Dermis microvascular lymphatic vessel endothelial cell (primary cell): ENCODE measurements at regions not wholly inside any gene's neighbourhood (a gene's known extent, or its start where the extent isn't known, plus 50 kb on each side); places are given as distances from the start of the nearest gene placed in this dataset.
"Not testable (repeated sequence)": the region's sequence is repeated elsewhere in the genome, so short reads cannot be mapped to it uniquely, and the experiment has no call there.

Experiments
- DNase-seq, 2 donors: peaks; one replicate each; pipeline versions ENCODE4 v3.0.0 to v3.0.0-alpha.2; 2010; ENCODE audit warnings: low read depth in 2 of 2

GRCh38 chr4:23028875-23029274 lies 336.1 kb downstream of the GBA3 start:
- no peak for DNase-seq

DNA sequence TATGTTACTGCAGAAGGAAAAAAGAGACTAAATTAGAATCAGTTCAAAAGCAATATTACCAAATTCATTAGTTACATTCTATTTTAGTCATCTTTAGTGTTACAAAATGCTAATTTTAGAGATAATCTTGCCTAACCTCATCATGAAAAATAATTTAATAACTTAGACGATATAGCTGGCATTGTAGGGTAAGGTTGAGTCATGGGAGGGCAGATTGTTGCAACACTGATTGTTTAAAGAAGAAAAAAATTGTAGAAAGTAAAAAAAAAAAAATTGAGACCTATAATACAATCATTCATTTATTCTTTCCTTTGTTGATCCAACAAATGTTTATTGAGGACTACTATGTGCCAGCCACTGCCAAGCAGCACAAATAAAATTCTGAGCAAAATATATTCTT lies 330.9 kb downstream of the GBA3 start:
- no peak for DNase-seq

GRCh38 chr4:23023121-23023520 lies 330.4 kb downstream of the GBA3 start:
- DNase-seq, result no peak

DNA sequence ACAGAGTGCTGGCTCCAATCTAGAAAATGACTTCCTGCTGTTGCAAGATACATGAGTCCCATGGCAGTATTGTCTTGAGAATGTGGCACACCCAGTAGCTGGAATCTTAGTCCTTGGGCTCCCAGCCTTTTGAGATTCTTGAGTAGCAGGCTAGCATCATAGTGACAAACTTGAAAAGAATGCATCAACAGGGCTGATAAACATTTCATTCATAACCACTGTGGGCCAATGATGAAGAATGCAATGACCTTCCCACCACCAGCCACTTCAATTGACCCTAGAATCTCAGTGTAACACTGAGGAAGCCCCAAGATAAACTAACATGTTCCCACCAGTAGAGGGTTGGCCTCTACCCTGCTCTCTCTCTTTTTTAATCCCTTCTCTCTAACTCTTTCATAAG lies 329.3 kb downstream of the GBA3 start:
- DNase-seq, result no peak

DNA sequence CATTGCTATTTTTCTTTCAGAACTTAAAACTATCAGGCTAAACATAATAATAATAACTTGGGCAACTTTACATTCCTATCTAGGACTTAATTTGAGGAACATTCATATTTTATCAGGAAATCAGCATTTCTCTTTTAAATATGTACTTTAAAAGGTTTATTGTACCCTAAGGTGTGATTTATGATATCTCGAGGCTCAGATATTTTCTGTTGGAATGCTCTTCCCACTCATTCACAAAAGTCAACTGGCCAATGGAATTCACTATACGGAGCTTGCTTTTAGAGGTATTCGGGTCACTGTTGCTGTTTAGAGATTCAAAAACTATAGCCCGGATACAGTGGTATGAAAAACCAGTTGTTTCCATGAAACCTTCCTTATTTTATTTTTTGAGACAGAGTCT lies 328.3 kb downstream of the GBA3 start:
- no peak for DNase-seq

GRCh38 chr4:23020399-23020798 lies 327.7 kb downstream of the GBA3 start:
- not testable (repeated sequence) for DNase-seq

- DNase-seq, result no peak
Observed at GRCh38 chr4:23016981-23017380, 324.2 kb downstream of the GBA3 start.

GRCh38 chr4:23015821-23016220 lies 323.1 kb downstream of the GBA3 start:
- no peak for DNase-seq

DNA sequence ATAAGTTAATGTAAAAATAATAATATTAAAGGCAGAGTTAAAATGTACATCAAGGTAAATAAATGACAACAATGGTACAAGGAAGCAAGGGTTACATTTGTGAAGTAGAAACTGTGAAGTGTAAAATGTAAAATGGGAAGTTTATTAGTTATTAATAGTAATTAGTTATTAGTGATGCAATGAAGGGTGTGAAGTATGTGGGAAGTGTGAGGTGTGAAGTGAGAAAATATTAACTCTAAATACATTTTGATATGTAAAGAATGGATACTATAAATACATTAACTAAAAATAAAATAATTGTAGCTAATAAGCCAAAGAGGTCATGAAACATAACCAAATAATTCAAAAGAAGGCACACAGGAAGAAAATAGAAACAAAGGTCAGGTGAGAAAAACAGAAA lies 316.4 kb downstream of the GBA3 start:
- DNase-seq, result no peak

DNA sequence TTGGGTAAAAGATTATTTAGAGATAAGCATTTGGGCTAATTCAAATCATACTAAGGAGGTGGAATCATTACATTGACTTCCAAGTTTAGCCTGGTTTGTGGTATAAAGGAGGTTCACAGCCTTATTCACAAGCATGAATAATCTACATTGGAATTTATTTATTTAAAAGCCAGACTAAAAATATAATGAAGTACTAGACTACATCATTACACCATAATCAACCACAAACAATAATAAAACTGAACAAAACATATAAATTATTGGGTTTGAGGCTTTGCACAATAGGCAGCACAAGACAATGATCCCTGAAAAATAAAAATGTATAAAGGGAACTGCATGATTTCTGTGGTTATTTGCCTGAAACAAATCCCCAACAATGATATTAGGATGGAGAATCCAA lies 314.0 kb downstream of the GBA3 start:
- DNase-seq, result no peak

DNA sequence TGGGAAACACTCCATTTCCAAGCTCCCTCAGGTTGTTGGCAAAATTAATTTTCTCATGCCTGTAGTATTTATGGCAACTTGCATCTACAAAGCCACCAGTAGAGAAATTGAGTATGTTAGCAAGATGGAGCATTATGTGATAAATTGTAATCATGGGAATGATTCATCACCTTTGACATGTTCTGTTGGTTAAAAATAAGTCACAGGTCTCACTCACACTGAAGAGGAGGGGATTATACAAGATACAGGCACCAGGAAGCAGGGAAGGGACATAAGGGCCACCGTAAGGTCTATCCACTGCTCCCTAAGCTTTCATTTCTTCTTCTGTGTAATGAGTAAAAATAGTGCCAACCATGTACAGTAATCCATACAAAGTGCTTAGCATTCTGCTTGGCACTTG lies 313.0 kb downstream of the GBA3 start:
- DNase-seq, result no peak

- no peak for DNase-seq
Observed at GRCh38 chr4:23001478-23001877, 308.7 kb downstream of the GBA3 start.

DNA sequence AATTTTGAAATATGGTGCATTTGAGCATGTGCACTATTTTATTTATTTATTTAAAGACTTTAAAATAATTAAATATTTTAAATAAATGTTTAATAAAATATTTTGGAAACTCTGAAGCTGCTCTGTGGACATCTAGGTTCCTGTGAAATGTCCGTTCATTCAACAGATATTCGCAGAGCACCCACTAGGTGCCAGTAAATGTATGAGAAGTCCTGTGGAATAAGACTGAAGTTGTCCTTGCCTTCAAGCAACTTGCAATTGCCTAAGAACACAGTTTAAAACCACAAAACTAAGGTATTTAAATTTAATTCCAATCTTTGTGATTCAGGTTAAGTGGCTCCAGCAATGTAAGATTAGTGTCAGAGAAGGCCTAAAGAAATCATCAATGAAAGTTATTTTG lies 306.7 kb downstream of the GBA3 start:
- no peak for DNase-seq

- no peak for DNase-seq
Observed at GRCh38 chr4:22997358-22998224, 304.9 kb downstream of the GBA3 start.

GRCh38 chr4:22991576-22991975 lies 298.8 kb downstream of the GBA3 start:
- no peak for DNase-seq

DNA sequence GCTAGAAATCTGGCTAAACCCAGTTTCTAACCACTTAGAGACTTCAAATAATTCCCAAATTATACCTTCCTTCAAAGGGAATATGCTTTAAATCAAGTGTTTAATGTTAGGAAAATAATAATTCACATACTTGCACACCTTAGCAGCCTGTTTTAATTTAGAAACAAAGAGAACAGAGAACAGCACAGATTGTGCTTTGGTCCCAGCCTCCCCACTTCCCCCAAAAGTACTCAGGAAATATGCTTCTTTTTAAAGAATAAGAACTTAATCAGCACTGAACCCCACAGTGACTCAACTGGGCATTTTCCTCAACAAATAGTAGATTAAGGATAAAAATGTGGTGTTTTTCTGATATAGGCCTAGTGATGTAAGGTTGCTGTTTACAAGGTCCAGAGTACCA lies 295.8 kb downstream of the GBA3 start:
- no peak for DNase-seq

DNA sequence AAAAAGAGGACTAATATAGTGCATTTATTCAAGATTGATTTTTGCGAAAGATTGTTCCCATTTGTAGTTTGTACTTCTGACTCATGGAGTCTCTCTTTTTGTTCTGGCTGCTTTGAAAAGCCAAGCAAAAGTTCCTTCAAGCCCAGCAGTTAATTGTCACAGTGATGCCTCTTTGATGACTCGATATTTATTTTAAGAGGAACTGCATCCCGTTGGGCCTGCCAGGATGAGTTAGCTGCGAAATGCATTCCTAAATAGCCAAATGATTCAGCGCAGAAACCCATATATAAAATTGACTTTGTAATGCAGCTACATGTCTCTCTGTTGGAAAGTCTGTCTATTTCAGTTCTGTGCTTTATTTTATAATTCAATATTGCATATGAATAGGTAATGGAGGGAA lies 295.1 kb downstream of the GBA3 start:
- no peak for DNase-seq

DNA sequence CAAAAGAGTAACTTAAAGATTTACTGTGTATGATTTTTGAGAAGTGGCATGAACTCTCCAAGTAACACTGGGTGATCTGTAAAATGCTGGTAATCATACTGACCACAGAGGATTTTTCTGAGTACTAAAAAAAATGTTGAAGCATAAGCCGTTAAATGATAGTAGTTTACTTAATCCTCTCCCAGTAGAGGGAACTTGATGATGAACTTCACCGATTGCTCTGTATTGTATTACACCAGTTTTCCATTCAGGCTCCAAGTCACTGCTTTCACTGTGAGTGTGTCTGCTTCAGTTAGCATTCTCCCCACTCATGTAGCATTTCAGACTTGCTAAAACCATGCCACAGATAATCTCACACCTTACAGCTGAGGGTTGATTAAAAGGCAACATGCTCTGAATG lies 294.1 kb downstream of the GBA3 start:
- no peak for DNase-seq

DNA sequence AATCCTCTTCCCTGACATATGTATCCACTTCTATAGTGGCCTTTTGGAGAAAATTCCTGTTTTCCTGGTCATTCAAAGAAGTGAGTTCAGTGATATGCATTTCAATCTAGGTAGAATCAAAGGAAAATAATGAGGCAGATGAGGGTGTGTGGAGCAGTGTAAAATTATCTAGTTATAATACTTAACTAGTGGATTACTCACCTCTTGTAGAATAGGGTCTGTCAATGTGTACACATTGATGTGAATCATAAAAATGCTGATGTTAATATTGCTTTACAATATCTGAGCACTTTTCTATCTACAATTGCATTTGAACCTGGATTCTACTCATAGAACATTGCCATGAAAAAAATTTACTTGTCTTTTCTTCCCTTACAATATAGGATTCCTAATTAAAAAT lies 293.5 kb downstream of the GBA3 start:
- DNase-seq, result no peak

GRCh38 chr4:22984390-22984789 lies 291.7 kb downstream of the GBA3 start:
- no peak for DNase-seq

DNA sequence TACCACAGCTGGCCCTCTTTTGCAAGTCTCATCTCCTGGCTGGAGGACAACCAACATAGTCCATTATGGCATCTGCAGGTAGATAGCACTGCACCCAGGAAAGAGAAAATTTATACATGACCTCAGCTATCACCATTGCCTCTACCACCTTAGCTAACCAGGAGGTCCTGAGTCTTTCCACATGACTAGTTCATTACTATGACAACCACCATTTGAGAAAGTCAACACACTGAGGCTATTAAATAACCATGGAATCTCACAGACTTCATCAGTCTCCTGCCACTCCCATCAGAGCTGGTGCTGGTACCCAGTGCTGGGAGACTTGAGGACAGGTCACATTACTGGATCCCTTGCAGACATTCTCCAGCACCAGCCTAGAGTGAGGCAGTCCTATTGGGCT lies 285.9 kb downstream of the GBA3 start:
- DNase-seq, result no peak

DNA sequence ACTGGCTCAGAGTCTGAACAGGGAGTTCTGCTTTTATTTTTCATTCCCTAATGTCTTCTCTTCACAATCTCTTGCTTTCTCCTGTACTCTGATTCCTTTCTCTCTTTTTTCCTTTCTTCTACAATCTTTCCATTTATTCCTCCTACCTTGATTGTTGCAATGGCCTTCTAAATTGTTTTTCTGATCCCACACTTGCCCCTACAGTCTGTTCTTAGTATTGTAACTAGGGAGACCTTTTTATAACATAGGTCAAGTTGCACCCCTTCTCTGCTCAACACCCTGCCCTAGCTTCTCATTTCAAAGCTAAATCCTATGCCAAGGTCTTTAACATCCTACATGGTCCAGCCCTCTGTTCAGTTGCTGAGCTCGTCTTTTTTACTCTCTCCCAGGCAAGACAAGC lies 277.9 kb downstream of the GBA3 start:
- DNase-seq, result no peak

DNA sequence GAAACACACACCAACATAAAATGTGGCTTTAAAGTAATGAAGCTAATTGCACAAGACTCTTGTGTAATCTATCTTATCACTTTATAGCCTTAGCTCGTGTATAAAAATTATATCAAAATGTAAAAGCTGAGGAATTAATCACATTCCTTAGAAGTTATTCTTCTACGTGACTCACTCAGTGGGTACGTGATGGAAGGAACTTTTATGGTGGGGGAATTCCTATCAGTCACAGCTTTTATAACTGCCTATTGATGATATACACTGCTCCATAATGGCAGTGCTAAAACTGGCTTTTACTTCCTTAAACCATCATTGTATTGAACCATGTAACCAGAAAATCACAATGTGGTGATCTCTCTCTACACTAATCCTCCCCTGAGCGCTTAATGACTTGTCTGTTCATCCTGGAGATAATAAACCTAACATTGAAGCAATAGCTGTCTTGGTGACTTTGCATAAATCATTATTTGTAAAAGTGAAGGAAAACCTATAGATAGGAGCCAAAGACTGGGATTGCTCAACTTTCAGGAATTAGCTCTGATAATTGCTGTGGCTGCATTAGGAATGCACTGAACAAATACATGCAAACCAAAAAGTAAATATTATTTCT lies 276.7 kb downstream of the GBA3 start:
- no peak for DNase-seq
